OCI-LY7 (cell line): ENCODE measurements at regions not wholly inside any gene's neighbourhood (a gene's known extent, or its start where the extent isn't known, plus 50 kb on each side); places are given as distances from the start of the nearest gene placed in this dataset.

Experiments used
- EZH2phosphoT487 ChIP-seq: fragments of 200-600 bp; sonication (generic); IDR thresholded peaks from 2 replicates; pipeline ENCODE4 v1.6.1; 2018; ENCODE audit warnings: low read depth, borderline replicate concordance, mild to moderate bottlenecking, mixed run types, antibody characterized with exemption, low read length, moderate library complexity, mixed read lengths
- TF ChIP-seq, protein P1 (sequence below): fragments of 200-600 bp; sonication (generic); conservative IDR thresholded peaks from 2 replicates; pipeline ENCODE4 v1.5.1; 2014; ENCODE audit warnings: mild to moderate bottlenecking, antibody characterized with exemption, low read length, moderate library complexity, mixed read lengths

DNA sequence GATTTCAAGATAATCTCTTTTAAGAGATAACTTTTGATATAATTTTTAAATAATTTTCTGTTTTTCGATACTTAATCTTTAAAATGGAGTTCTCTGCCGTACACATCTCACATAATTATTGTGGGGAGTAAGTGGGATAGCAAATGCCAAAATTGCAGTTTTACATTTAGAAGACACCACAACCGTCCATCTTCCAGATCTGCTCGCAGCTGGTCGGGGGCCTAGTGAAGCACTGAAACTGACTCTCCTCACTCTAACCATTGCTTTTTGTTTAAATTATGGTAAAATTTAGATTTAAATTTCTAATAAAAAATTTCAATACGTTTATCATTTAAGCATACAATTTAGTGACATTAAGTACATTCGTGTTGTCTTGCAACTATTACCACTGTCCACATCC lies 94.2 kb downstream of the PRR15 start:
- TF ChIP-seq, protein P1, sequence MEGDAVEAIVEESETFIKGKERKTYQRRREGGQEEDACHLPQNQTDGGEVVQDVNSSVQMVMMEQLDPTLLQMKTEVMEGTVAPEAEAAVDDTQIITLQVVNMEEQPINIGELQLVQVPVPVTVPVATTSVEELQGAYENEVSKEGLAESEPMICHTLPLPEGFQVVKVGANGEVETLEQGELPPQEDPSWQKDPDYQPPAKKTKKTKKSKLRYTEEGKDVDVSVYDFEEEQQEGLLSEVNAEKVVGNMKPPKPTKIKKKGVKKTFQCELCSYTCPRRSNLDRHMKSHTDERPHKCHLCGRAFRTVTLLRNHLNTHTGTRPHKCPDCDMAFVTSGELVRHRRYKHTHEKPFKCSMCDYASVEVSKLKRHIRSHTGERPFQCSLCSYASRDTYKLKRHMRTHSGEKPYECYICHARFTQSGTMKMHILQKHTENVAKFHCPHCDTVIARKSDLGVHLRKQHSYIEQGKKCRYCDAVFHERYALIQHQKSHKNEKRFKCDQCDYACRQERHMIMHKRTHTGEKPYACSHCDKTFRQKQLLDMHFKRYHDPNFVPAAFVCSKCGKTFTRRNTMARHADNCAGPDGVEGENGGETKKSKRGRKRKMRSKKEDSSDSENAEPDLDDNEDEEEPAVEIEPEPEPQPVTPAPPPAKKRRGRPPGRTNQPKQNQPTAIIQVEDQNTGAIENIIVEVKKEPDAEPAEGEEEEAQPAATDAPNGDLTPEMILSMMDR, result no peak
- no peak for TF ChIP-seq EZH2phosphoT487
